NT2/D1 (cell line): ENCODE measurements at regions not wholly inside any gene's neighbourhood (a gene's known extent, or its start where the extent isn't known, plus 50 kb on each side); places are given as distances from the start of the nearest gene placed in this dataset.

Experiments used
- SUZ12 ChIP-seq: IDR thresholded peaks from 2 replicates; pipeline ENCODE4 v1.6.1; 2011; ENCODE audit not compliant: insufficient read length, insufficient read depth; ENCODE audit errors: extremely low read depth
- YY1 ChIP-seq: IDR thresholded peaks from 2 replicates; pipeline ENCODE4 v1.6.1; 2011; ENCODE audit not compliant: insufficient read length, insufficient read depth
- ZNF274 ChIP-seq: IDR thresholded peaks from 2 replicates; pipeline ENCODE4 v1.6.1; 2011; ENCODE audit warnings: mild to moderate bottlenecking, low read depth, low read length

DNA sequence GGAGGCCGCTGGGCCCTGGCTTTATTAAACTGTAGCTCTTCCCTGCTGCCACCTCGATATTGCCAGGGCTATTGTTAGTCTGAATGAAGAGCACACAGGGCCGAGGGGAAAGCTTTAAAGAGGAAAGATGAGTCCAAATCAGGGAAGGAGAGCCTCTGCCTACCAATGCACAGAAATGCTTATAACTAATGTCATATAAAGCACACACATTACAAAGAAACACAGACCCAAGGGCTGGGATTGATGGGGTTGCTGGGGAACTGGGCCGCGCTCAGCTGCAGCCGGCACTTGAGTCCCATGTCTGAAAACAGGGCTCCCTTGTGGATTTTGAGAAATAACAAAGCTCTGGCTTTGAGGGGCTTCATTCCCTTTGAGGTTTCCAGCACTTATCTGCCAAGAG, 232.6 kb downstream of the CD83 start:
- no peak for TF ChIP-seq ZNF274
- TF ChIP-seq YY1 = no peak
- TF ChIP-seq SUZ12 = no peak
